Neural progenitor cell (in vitro differentiated cells): ENCODE measurements at regions not wholly inside any gene's neighbourhood (a gene's known extent, or its start where the extent isn't known, plus 50 kb on each side); places are given as distances from the start of the nearest gene placed in this dataset. TPM values are rescaled to one million over a fixed set of nuclear protein-coding genes. Genes with fewer than 3 reads are reported as not detected.
A peak's percentile ranks its signal among the peaks of the same experiment; 100 is the strongest.

Experiments used
- DNase-seq: peaks from one replicate; pipeline ENCODE4 v3.0.0-alpha.2; 2016; ENCODE audit warnings: low spot score
- H2AFZ ChIP-seq: fragments of 200-600 bp; sonication (generic); replicated peaks from 2 replicates; pipeline ENCODE4 v1.6.1; 2016; ENCODE audit warnings: antibody characterized with exemption
- H3F3A ChIP-seq: fragments of 200-600 bp; sonication (generic); 2 replicates; pipeline ENCODE4 v1.6.1; 2016; ENCODE audit warnings: antibody characterized with exemption, low read depth
- H3K27ac ChIP-seq: fragments of 200-600 bp; sonication (generic); 2 replicates; pipeline ENCODE4 v1.5.1; 2016; ENCODE audit warnings: mild to moderate bottlenecking
- H3K27me3 ChIP-seq: fragments of 200-600 bp; sonication (generic); 2 replicates; pipeline ENCODE4 v1.6.1; 2016; ENCODE audit warnings: mild to moderate bottlenecking, moderate library complexity
- H3K36me3 ChIP-seq: fragments of 200-600 bp; sonication (generic); 2 replicates; pipeline ENCODE4 v1.5.1; 2016
- H3K4me1 ChIP-seq: fragments of 200-600 bp; sonication (generic); 2 replicates; pipeline ENCODE4 v1.6.1; 2016; ENCODE audit warnings: mixed run types
- H3K4me2 ChIP-seq: fragments of 200-600 bp; sonication (generic); 2 replicates; pipeline ENCODE4 v1.6.1; 2016
- H3K4me3 ChIP-seq: fragments of 200-600 bp; sonication (generic); 2 replicates; pipeline ENCODE4 v1.5.1; 2016
- H3K79me2 ChIP-seq: fragments of 200-600 bp; sonication (generic); 2 replicates; pipeline ENCODE4 v1.6.1; 2016; ENCODE audit warnings: low read depth
- H3K9ac ChIP-seq: fragments of 200-600 bp; sonication (generic); 2 replicates; pipeline ENCODE4 v1.6.1; 2016
- H3K9me3 ChIP-seq: fragments of 200-600 bp; sonication (generic); 2 replicates; pipeline ENCODE4 v1.5.1; 2016; ENCODE audit warnings: low read depth
- H4K20me1 ChIP-seq: fragments of 200-600 bp; sonication (generic); 2 replicates; pipeline ENCODE4 v1.6.1; 2016; ENCODE audit warnings: low read depth
- H3K27ac Mint-ChIP-seq: 3 replicates; pipeline ENCODE4 v1.8.0; 2021; ENCODE audit warnings: mixed read lengths
- H3K27me3 Mint-ChIP-seq: 2 replicates; pipeline ENCODE4 v1.8.0; 2022; ENCODE audit warnings: low read depth, mild to moderate bottlenecking, inconsistent platforms, moderate library complexity, mixed read lengths; ENCODE audit not compliant: insufficient read depth
- H3K36me3 Mint-ChIP-seq: 3 replicates; pipeline ENCODE4 v1.8.0; 2021; ENCODE audit warnings: mixed read lengths
- H3K4me1 Mint-ChIP-seq: 3 replicates; pipeline ENCODE4 v1.8.0; 2021; ENCODE audit warnings: mixed read lengths
- H3K4me3 Mint-ChIP-seq: 3 replicates; pipeline ENCODE4 v1.8.0; 2021; ENCODE audit warnings: mild to moderate bottlenecking, moderate library complexity, mixed read lengths
- H3K9me3 Mint-ChIP-seq: 3 replicates; pipeline ENCODE4 v1.8.0; 2020; ENCODE audit warnings: mixed read lengths
- CTCF ChIP-seq: fragments of 200-600 bp; sonication (generic); IDR thresholded peaks from 2 replicates; pipeline ENCODE4 v1.5.1; 2017; ENCODE audit warnings: antibody characterized with exemption, mild to moderate bottlenecking
- EZH2 ChIP-seq: fragments of 200-600 bp; sonication (generic); IDR thresholded peaks from 2 replicates; pipeline ENCODE4 v1.6.1; 2017; ENCODE audit warnings: antibody characterized with exemption, mild to moderate bottlenecking, moderate library complexity
- EZH2phosphoT487 ChIP-seq: fragments of 200-600 bp; sonication (generic); IDR thresholded peaks from 2 replicates; pipeline ENCODE4 v1.6.1; 2017; ENCODE audit warnings: antibody characterized with exemption
- small RNA-seq: library from RNA; depleted of rRNA; stranded (forward); fragments of <200 nt; gene quantifications from one replicate; pipeline ENCODE3, GENCODE V24; 2015

GRCh38 chr7:138407792-138408191, 52.3 kb upstream of the TRIM24 start:
- H3K36me3 Mint-ChIP-seq: peaks cover 3% of the 10 kb centered on the region
- Histone ChIP-seq H3K36me3 (no peaks in the 10 kb centered on the region), H3K27ac (no peak overlapping the region), H3K4me2 (no peak overlapping the region), H4K20me1 (no peaks in the 10 kb centered on the region), H3K9ac (no peak overlapping the region), H3K4me1 (no peaks in the 10 kb centered on the region), H3K27me3 (no peaks in the 10 kb centered on the region), H3K79me2 (no peaks in the 10 kb centered on the region), H2AFZ (peak overlapping the region; percentile 15), H3K9me3 (no peaks in the 10 kb centered on the region), H3F3A (no peaks in the 10 kb centered on the region), H3K4me3 (no peak overlapping the region)
- peaks cover 4% of the 10 kb centered on the region for H3K27me3 Mint-ChIP-seq
- peaks cover 13% of the 10 kb centered on the region for H3K9me3 Mint-ChIP-seq
- DNase-seq: no peak
- TF ChIP-seq EZH2 (no peak), CTCF (no peak), EZH2phosphoT487 (no peak)
- H3K27ac Mint-ChIP-seq: no peak overlapping the region
- H3K4me1 Mint-ChIP-seq: no peaks in the 10 kb centered on the region
- no peak overlapping the region for H3K4me3 Mint-ChIP-seq

Small RNA genes lying in the stretch of these regions (small RNA-seq; reads per million reads assigned to genes)
- gene RF00019 (not detected), gene RF00432 (not detected)
